ENCODE measurements at regions not wholly inside any gene's neighbourhood (a gene's known extent, or its start where the extent isn't known, plus 50 kb on each side); places are given as distances from the start of the nearest gene placed in this dataset.

DNA sequence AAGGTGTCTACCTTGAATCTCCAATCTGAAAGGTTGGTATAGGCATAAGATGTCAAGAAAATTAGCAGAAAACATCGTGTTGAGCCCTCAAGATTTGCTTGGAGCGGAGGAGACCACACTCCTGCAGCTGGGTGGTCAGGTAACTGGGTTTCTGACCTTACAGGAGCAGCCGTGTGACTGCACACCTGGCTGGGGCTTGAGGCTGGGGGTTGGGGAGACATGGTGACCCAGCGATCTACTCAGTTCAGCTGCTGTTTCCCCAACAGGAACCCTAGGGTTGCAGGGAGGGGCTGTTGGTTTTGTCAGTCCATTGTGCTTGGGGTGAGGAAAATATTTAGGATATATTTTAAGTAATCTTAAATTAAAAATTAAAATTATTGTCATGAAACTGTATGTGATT is 147.0 kb upstream of the ZNF32 start:
- Histone ChIP-seq H3K9me3 (no peaks in the 10 kb centered on the region), H3K36me3 (no peaks in the 10 kb centered on the region), H3K4me3 (ENCODE audit: low read depth in 1 of 2, low read length in 1 of 2) (no peak overlapping the region), H3K27me3 (peaks cover 46% of the 10 kb centered on the region), H3K27ac (no peak overlapping the region), H3K4me1 (ENCODE audit: control insufficient read depth in 1 of 2, insufficient read depth in 1 of 2, low read depth in 1 of 2, low read length in 1 of 2) (no peaks in the 10 kb centered on the region)
- TF ChIP-seq, protein P1, sequence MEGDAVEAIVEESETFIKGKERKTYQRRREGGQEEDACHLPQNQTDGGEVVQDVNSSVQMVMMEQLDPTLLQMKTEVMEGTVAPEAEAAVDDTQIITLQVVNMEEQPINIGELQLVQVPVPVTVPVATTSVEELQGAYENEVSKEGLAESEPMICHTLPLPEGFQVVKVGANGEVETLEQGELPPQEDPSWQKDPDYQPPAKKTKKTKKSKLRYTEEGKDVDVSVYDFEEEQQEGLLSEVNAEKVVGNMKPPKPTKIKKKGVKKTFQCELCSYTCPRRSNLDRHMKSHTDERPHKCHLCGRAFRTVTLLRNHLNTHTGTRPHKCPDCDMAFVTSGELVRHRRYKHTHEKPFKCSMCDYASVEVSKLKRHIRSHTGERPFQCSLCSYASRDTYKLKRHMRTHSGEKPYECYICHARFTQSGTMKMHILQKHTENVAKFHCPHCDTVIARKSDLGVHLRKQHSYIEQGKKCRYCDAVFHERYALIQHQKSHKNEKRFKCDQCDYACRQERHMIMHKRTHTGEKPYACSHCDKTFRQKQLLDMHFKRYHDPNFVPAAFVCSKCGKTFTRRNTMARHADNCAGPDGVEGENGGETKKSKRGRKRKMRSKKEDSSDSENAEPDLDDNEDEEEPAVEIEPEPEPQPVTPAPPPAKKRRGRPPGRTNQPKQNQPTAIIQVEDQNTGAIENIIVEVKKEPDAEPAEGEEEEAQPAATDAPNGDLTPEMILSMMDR (IDR thresholded peaks at IDR 0.05) = no peak

DNA sequence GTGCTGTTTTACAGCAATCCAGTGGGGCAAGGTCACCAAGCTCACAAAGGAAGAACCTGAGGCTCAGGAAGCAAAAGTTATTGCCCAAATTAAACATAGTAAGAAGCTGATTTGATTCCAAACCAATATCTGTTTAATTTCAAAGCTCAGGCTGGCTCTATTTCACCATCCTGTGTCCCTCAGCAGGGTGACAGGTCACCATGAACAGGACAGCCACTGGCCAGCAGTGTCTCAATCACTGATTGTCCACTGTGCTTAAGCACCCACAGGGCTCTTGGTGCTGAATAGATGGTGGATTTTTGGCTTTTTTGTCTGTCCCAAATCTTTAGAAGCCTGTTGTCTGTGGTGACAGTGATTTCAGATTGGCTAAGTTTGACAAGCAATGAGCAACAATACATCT is 146.4 kb upstream of the ZNF32 start:
- TF ChIP-seq, protein P1 (IDR thresholded peaks at IDR 0.05) = no peak
- Histone ChIP-seq H3K27me3 (peaks cover 41% of the 10 kb centered on the region), H3K9me3 (no peaks in the 10 kb centered on the region), H3K27ac (no peak overlapping the region), H3K36me3 (no peaks in the 10 kb centered on the region), H3K4me1 (ENCODE audit: control insufficient read depth in 1 of 2, insufficient read depth in 1 of 2, low read depth in 1 of 2, low read length in 1 of 2) (no peaks in the 10 kb centered on the region), H3K4me3 (ENCODE audit: low read depth in 1 of 2, low read length in 1 of 2) (no peak overlapping the region)

- Histone ChIP-seq H3K27ac (no peak overlapping the region), H3K9me3 (no peaks in the 10 kb centered on the region), H3K36me3 (no peaks in the 10 kb centered on the region), H3K27me3 (peaks cover 35% of the 10 kb centered on the region), H3K4me3 (ENCODE audit: low read depth in 1 of 2, low read length in 1 of 2) (no peak overlapping the region), H3K4me1 (ENCODE audit: control insufficient read depth in 1 of 2, insufficient read depth in 1 of 2, low read depth in 1 of 2, low read length in 1 of 2) (no peaks in the 10 kb centered on the region)
- TF ChIP-seq, protein P1 (IDR thresholded peaks at IDR 0.05) = no peak
These were observed 145.6 kb upstream of the ZNF32 start for GRCh38 chr10:43794181-43794815.

- Histone ChIP-seq H3K4me3 (ENCODE audit: low read depth in 1 of 2, low read length in 1 of 2) (no peak overlapping the region), H3K36me3 (no peaks in the 10 kb centered on the region), H3K27me3 (peaks cover 29% of the 10 kb centered on the region), H3K4me1 (ENCODE audit: control insufficient read depth in 1 of 2, insufficient read depth in 1 of 2, low read depth in 1 of 2, low read length in 1 of 2) (no peaks in the 10 kb centered on the region), H3K27ac (no peak overlapping the region), H3K9me3 (no peaks in the 10 kb centered on the region)
- TF ChIP-seq, protein P1 (IDR thresholded peaks at IDR 0.05) = no peak
These were observed 145.0 kb upstream of the ZNF32 start for GRCh38 chr10:43793704-43794103.

DNA sequence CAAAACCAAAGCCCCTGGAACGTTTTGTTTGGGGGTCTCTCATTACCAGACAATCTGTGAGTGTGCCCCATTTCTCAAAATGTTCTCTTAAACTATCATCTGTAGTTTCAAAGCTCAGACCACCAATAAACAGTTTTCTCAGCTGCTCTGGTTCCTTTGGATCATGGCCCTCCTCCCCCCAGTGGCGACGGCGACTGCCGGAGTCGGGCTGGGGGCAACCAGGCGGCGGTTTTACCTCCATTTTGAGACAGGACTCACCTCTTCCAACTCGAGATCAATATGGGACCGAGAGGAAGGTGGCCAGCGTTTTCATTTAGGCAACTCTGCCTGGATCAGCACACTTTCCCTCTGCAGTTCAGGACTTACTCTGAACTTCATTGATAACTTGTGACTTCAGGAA is 141.5 kb upstream of the ZNF32 start:
- TF ChIP-seq, protein P1 (IDR thresholded peaks at IDR 0.05) = no peak
- no peaks in the 10 kb centered on the region for H3K36me3 ChIP-seq
- H3K9me3 ChIP-seq = no peaks in the 10 kb centered on the region

More for the DNA sequence above, 141.5 kb upstream of the ZNF32 start:
- H3K27ac ChIP-seq = no peak overlapping the region
- H3K4me1 ChIP-seq (ENCODE audit: control insufficient read depth in 1 of 2, insufficient read depth in 1 of 2, low read depth in 1 of 2, low read length in 1 of 2) = no peaks in the 10 kb centered on the region
- H3K27me3 ChIP-seq = peaks cover 8% of the 10 kb centered on the region
- H3K4me3 ChIP-seq (ENCODE audit: low read depth in 1 of 2, low read length in 1 of 2) = no peak overlapping the region
